GM19452 (cell line): ENCODE measurements at regions not wholly inside any gene's neighbourhood (a gene's known extent, or its start where the extent isn't known, plus 50 kb on each side); places are given as distances from the start of the nearest gene placed in this dataset.

Experiments
- ATAC-seq: cut with Tn5 transposase; IDR thresholded peaks from one replicate; pipeline ENCODE4 v1.9.1; 2021; ENCODE audit not compliant: unreplicated experiment

- ATAC-seq, result no peak
Measured at GRCh38 chr10:28781296-28781695, 104.0 kb downstream of the BAMBI start.

- no peak for ATAC-seq
Measured at GRCh38 chr10:28783087-28783486, 105.8 kb downstream of the BAMBI start.

GRCh38 chr10:28785018-28785417, 107.7 kb downstream of the BAMBI start:
- no peak for ATAC-seq

- peak; percentile 80 for ATAC-seq
Measured at GRCh38 chr10:28788252-28788651, 110.9 kb downstream of the BAMBI start.

- ATAC-seq, result no peak
Measured at GRCh38 chr10:28788762-28789161, 111.4 kb downstream of the BAMBI start.

GRCh38 chr10:28790146-28790545, 112.8 kb downstream of the BAMBI start:
- ATAC-seq, result no peak

GRCh38 chr10:28793482-28793881, 116.2 kb downstream of the BAMBI start:
- no peak for ATAC-seq

GRCh38 chr10:28794986-28795385, 117.7 kb downstream of the BAMBI start:
- ATAC-seq, result no peak

GRCh38 chr10:28796606-28797512, 119.5 kb downstream of the BAMBI start:
- ATAC-seq, result no peak

- ATAC-seq, result no peak
Measured at GRCh38 chr10:28797904-28798371, 120.6 kb downstream of the BAMBI start.

- ATAC-seq, result no peak
Measured at GRCh38 chr10:28798428-28798955, 121.2 kb downstream of the BAMBI start.

GRCh38 chr10:28798964-28799363, 121.6 kb downstream of the BAMBI start:
- ATAC-seq, result no peak

- no peak for ATAC-seq
Measured at GRCh38 chr10:28800144-28800543, 122.8 kb downstream of the BAMBI start.

GRCh38 chr10:28801247-28801646, 123.9 kb downstream of the BAMBI start:
- ATAC-seq, result no peak

GRCh38 chr10:28801869-28802268, 124.5 kb downstream of the BAMBI start:
- no peak for ATAC-seq

GRCh38 chr10:28805390-28805789, 128.1 kb downstream of the BAMBI start:
- ATAC-seq, result no peak

GRCh38 chr10:28806488-28806941, 129.2 kb downstream of the BAMBI start:
- ATAC-seq, result no peak

- no peak for ATAC-seq
Measured at GRCh38 chr10:28806951-28807759, 129.8 kb downstream of the BAMBI start.

- no peak for ATAC-seq
Measured at GRCh38 chr10:28807760-28808613, 130.7 kb downstream of the BAMBI start.

GRCh38 chr10:28808693-28809092, 131.4 kb downstream of the BAMBI start:
- no peak for ATAC-seq
